NCI-H1694 treated with DMSO at 0.1 percent for 48 hours (cell line): ENCODE measurements at regions not wholly inside any gene's neighbourhood (a gene's known extent, or its start where the extent isn't known, plus 50 kb on each side); places are given as distances from the start of the nearest gene placed in this dataset.
"Not testable (repeated sequence)": the region's sequence is repeated elsewhere in the genome, so short reads cannot be mapped to it uniquely, and the experiment has no call there.

Source experiments
- DNase-seq: peaks from one replicate; lab custom pipeline; 2025; lab: John Stamatoyannopoulos, UW

DNA sequence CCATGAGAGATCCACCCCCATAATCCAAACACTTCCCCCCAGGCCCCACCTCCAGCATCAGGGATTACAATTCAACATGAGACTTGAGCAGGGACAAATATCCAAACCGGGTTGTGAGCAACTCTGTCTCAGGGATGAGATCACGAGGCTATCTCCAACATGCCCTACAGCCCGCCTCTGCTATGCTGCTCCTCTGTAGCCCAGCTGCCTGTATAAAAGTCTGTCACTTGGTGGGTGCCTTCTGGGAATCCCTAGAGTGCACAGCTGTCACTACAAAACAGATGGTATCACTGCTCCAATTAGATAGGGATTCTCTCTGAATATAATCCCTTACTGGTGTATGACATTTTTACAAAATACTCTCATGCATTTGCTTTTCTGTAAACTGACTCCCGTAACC lies 114.9 kb upstream of the NANOS1 start:
- peak; percentile 77 for DNase-seq

DNA sequence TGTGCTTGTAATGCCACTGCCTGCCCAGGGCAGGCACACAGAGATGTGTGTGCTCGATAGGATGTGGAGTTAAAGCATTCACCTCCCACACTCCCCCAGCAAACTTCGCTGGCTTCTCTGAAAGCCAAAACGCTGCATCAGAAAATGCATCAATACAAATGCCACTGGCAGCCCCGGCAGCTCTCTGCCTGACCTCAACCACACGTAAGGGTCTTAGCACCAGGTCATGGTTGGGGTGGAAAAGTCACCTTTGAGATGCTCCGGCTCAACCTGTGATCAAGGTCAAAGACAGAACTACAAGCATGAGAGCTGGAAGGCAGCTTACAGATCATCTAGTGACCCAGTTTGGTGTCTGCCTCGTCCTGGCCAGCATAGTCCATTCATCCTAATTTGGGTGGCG lies 114.4 kb upstream of the NANOS1 start:
- no peak for DNase-seq

DNA sequence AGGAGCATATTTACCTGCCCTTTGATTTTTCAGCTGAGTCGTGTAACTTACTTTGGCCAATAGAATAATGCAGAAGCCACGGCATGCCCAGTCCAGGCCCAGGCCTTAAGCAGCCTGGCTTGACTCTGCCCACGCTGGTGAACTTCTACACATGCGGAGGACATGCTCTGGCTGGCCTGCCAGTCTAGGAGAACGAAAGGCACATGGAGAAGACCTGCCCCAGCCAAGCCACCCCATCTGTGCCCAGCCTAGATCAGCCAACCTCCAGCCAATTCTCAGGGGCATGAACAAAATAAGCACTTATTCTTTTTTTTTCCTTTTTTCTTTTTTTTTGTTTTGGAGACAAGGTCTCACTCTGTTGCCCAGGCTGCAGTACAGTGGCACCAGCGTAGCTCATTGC lies 112.7 kb upstream of the NANOS1 start:
- no peak for DNase-seq

GRCh38 chr10:118917701-118918100 lies 111.8 kb upstream of the NANOS1 start:
- no peak for DNase-seq

DNA sequence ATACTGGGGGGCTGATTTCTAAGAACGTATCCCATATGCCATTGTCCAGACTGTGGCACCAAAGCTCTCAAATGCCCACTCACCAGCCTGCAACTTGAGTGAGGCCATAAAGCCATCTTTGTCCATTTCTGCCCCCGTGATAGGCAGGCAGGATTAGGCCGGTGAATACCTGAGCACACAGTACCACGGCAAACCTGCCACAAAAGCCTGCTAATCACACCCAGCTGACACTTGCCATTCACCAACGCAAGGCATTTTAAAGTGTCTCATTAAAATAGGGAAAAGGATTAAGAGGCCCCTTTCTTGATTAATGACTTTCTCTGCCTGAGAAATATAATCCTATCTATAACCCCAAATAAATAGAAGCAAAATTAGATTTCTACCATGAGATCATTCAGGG lies 111.4 kb upstream of the NANOS1 start:
- no peak for DNase-seq

- DNase-seq: no peak
Observed at GRCh38 chr10:118918587-118918986, 110.9 kb upstream of the NANOS1 start.

- no peak for DNase-seq
Observed at GRCh38 chr10:118920206-118920605, 109.3 kb upstream of the NANOS1 start.

- DNase-seq: no peak
Observed at GRCh38 chr10:118922226-118922625, 107.3 kb upstream of the NANOS1 start.

- DNase-seq: no peak
Observed at GRCh38 chr10:118922972-118923371, 106.5 kb upstream of the NANOS1 start.

GRCh38 chr10:118924493-118924892 lies 105.0 kb upstream of the NANOS1 start:
- no peak for DNase-seq

DNA sequence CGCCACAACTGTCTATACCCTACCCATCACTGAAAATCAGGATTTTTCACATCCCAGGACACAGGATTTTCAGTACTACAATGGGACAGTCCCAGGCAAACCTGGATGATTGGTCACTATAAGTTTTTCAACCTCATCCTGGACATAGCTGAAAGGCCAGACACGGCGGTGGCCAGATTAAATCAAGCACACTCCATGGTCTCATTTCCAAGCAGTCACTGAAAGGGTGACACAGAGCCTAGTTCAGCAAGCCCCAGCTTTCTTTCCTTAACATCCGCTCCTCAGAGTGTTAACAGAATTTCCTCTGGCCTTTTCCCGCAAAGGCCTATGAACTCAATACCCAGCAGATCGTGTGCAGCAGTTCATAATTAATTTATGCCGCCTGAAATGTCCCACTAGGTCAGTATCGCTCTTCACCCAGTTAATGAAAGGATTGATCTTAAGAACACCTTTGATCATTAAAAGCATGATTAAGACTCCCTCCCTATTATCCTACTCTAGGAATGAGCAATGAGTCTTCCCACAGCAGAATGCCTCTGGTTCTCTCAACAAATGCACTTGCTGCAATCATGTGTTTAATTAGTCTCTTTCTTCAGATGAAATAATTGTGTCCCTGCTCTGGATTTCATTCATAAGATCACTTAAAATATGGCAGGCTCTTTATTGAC lies 104.0 kb upstream of the NANOS1 start:
- peak; percentile 57 for DNase-seq

- no peak for DNase-seq
Observed at GRCh38 chr10:118926072-118926417, 103.5 kb upstream of the NANOS1 start.

DNA sequence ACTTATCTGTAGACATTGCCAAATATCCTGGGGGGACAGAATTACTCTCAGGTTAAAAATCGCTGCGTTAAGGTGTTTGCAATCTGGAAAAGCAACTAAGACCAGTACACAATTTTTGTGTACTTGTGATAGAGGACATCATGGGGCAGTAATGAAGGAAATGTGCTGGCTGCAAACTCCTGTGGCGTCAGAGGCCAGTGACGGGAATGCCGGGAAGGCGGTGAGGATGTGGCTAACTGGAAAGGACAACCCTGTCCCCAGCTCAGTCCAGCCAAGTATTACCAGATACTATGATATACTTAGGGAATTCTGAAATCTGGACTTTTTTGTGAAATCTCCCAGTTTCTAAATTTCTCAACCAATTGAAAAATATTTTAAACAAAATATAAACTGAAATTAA lies 103.1 kb upstream of the NANOS1 start:
- DNase-seq: no peak

DNA sequence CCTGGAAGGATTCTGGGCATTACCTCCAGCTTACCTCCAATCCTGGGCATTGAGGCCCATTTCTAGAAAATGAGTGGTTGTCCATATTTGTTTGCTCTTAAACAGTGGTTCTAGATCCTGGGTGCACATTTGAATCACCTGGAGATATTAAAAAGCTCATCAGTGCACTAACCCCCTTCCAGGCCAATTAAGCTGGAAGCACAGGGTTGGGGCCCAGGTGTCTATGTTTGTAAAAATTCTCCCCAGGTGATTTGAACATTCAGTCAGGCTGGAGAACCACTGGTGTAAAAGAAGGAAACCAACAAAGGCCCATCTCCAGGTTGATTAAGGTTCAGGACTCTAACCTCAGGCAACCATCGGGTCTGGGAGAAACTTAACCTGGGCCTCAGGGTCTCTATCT lies 102.6 kb upstream of the NANOS1 start:
- DNase-seq: no peak

- no peak for DNase-seq
Observed at GRCh38 chr10:118927321-118927720, 102.2 kb upstream of the NANOS1 start.

DNA sequence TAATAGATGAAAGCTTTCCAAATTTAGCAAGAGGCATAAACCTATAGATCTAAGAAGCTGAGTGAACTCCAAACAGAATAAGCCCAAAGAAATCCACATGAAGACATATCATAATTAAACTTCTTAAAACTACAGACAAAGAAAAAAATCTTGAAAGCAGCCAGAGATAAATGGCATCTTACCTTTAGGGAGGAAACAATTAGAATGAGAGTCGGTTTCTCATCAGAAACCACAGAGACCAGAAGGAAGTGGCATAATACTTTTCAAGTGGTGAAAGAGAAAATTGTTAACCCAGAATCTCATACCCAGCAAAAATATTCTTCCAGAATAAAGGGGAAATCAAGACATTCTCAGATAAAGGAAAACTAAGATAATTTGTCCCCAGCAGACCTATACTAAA lies 98.9 kb upstream of the NANOS1 start:
- no peak for DNase-seq

DNA sequence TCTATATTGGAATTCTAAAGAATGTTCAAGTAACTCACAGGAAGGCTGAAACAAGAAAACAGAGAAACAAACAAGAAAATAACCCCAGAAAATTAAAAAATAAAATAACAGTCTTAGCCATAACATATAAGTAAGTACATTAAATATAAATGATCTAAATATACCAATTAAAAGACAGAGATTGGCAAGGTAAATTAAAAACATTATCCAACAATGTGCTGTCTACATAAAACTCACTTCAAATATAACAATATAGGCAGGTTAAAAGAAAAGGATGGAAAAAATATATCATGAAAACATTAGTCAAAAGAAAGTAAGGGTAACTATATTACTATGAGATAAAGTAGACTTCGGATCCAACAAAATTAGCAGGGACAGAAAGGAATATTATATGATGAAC lies 98.1 kb upstream of the NANOS1 start:
- no peak for DNase-seq

GRCh38 chr10:118932154-118932553 lies 97.4 kb upstream of the NANOS1 start:
- DNase-seq: not testable (repeated sequence)

DNA sequence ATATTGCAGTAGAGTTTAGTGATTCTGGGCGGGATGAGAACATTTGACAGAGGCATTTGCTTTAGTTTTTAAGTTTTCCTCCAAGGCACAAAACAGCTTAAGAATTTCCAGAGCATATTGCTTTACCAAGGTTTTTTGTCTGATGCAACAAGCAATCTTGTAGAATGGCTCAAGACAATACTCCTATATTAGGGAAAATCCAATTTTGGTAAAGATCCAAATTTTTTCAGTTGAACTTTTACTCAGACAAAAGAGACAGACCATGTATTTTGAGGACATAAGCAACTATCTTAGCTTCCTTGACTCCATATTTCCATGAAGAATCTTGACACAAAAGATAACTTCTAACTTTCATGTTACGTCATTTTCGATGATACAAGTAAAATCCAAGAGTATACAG lies 92.3 kb upstream of the NANOS1 start:
- DNase-seq: no peak

DNA sequence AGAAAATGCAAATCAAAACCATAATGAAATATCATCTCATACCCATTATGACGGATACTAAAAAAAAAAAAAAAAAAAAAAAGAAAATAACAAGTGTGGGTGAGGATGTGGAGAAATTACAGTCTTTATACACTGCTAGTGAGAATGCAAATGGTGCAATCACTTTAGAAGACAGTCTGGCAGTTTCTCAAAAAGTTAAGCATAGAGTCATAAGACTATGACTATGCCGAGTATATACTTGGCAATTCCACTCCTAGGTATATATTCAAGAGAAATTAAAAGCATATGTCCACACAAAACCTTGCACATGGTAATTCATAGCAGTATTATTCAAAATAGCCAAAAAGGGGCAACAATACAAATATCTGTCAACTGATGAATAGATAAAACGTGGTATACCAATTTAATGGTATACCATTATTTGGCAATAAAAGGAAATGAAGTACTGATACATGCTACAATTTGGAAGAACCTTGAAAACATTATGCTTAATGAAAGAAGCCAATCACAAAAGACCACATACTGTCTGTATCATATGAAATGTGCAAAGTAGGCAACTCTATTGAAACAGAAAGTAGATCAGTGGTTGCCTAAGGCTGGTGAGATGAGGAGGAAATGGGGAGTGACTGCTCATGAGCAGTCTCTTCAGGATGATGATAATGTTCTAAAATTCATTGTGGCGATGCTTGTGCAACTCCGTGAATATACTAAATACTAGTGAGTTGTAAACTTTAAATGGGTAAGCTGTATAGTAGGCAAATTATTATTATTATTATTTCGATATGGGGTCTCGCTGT lies 90.1 kb upstream of the NANOS1 start:
- DNase-seq: no peak

DNA sequence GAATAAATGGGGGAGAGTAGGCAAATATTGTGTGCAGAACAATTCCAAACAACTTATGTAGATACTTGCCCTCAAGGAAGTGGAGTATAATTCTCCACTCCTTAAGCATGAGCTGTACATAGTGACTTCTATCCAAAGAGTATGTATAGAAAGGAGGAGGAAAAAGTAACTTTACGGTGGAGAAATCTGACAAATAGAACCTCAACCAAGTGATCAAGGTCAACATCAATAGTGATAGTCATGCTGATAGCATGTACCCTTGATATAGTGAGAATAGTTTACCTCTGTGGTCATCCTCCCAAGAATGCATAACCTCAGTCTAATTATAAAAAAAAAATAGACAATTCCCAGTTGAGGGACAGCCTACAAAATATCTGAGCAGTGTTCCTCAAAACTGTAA lies 89.1 kb upstream of the NANOS1 start:
- DNase-seq: no peak

DNA sequence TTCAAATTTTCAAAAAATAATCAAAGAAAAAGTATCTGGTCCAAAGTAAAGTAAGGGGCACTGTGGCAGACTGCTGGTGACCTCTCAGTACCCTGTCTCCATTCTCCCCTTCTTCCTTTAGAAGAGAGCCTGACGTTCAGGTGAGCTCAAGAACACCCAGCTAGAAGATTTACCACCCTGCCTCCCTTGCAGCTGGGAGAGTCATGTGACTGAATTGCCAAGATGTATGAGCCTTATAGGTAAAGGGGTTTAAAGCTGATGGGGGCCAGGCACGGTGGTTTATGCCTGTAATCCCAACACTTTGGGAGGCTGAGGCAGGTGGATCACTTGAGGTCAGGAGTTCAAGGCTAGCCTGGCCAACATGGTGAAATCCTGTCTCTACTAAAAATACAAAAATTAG lies 86.3 kb upstream of the NANOS1 start:
- DNase-seq: no peak

- DNase-seq: no peak
Observed at GRCh38 chr10:118944959-118945633, 84.4 kb upstream of the NANOS1 start.
